Thyroid gland (tissue), 4 donors: ENCODE measurements at regions not wholly inside any gene's neighbourhood (a gene's known extent, or its start where the extent isn't known, plus 50 kb on each side); places are given as distances from the start of the nearest gene placed in this dataset.

Experiments
- DNase-seq, 2 donors: peaks; one replicate each; pipeline ENCODE4 v3.0.0-alpha.2; 2019
- H3K27ac ChIP-seq, 3 donors: fragments of 200-600 bp; sonication (generic); 1 replicate in 2 of 3; 2 replicates in 1 of 3; pipeline ENCODE4 v1.5.1; 2016 to 2019; ENCODE audit warnings: mild to moderate bottlenecking in 1 of 3, moderate library complexity in 1 of 3
- H3K27me3 ChIP-seq: fragments of 200-600 bp; sonication (generic); one replicate; pipeline ENCODE4 v1.5.1; 2019
- H3K36me3 ChIP-seq, 2 donors: fragments of 200-600 bp; sonication (generic); one replicate each; pipeline ENCODE4 v1.5.1; 2016 to 2019
- H3K4me1 ChIP-seq, 2 donors: fragments of 200-600 bp; sonication (generic); one replicate each; pipeline ENCODE4 v1.5.1; 2017 to 2019
- H3K4me3 ChIP-seq, 3 donors: fragments of 200-600 bp; sonication (generic); replicated peaks in 1 of 3; 1 replicate in 2 of 3; 2 replicates in 1 of 3; pipeline ENCODE4 v1.5.1; 2016; ENCODE audit warnings: mild to moderate bottlenecking in 1 of 3
- H3K9me3 ChIP-seq: fragments of 200-600 bp; sonication (generic); one replicate; pipeline ENCODE4 v1.5.1; 2017
- POLR2A ChIP-seq, 2 donors: fragments of 450-650 bp; IDR thresholded peaks; one replicate each; pipeline ENCODE4 v1.6.1; 2017; ENCODE audit warnings: antibody characterized with exemption in 2 of 2, mild to moderate bottlenecking in 2 of 2, moderate library complexity in 1 of 2
- WGBS, 2 donors: methylation state at CpG; one replicate each; pipeline ENCODE4 v1.1.5; 2017; 5-methylcytosine and 5-hydroxymethylcytosine counted together
- intact Hi-C: fragments of 100-400 bp; cut with DNase I; formaldehyde crosslinking; loops from one replicate; pipeline ENCODE4 v1.15.1; 2023
- TF ChIP-seq, protein P1 (sequence below), 6 experiments: fragments of 200-600 bp in 3 of 6; fragments of 450-650 bp in 3 of 6; sonication (generic) in 3 of 6; IDR thresholded peaks; one replicate each; pipeline ENCODE4 v1.5.1; 2016 to 2019; ENCODE audit warnings: antibody characterized with exemption in 6 of 6, mild to moderate bottlenecking in 2 of 6, inconsistent platforms in 1 of 6, moderate library complexity in 1 of 6

DNA sequence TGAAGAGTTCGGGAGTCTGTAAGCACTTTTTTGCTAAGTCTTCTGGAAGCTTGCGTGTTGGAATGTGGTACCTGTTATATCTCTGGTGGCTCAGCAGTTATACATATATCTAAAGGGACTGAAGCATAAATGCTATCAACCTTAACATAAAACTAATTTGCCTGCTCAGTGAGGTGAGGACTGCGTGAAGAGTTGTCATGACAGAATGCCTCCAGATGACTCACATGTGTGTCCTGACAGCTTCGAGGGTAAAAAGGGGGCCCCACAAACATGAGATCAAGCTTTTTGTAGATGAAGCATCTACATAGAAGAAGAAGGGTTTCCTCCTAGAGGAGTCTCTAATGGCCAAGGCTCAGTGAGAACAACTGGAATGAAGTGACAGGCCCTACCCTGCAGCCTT is 88.8 kb upstream of the C3orf80 start:
- H3K9me3 ChIP-seq: no peaks in the 10 kb centered on the region
- intact Hi-C loops: no loop called here

DNA sequence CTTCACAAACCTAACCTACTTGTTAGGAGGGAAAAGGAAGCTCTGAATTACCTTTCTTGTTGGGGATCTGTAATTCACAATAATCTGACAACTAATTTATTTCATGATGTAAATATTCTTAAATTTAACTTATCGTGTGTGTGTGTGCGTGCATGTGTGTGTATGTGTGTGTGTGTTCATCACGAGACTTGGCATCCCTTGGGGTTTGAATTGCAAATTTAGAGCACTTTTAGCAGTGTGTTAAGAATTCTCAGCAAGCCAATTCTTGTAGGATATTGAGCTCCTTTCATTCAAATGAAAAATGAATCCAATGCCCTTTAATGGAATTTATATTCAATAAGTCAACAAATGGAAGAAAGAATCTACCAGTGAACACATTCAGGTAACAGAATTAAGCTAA is 85.9 kb upstream of the C3orf80 start:
- Histone ChIP-seq H3K36me3 (no peaks in the 10 kb centered on the region), H3K4me3 (no peak overlapping the region), H3K9me3 (no peaks in the 10 kb centered on the region), H3K27ac (no peak overlapping the region), H3K27me3 (no peaks in the 10 kb centered on the region), H3K4me1 (no peaks in the 10 kb centered on the region)
- no peak for DNase-seq
- WGBS, 2 donors: 82 to 90% methylated on average over 3 of the region's 3 CpGs
- intact Hi-C loops: no loop called here
- TF ChIP-seq, protein P1, sequence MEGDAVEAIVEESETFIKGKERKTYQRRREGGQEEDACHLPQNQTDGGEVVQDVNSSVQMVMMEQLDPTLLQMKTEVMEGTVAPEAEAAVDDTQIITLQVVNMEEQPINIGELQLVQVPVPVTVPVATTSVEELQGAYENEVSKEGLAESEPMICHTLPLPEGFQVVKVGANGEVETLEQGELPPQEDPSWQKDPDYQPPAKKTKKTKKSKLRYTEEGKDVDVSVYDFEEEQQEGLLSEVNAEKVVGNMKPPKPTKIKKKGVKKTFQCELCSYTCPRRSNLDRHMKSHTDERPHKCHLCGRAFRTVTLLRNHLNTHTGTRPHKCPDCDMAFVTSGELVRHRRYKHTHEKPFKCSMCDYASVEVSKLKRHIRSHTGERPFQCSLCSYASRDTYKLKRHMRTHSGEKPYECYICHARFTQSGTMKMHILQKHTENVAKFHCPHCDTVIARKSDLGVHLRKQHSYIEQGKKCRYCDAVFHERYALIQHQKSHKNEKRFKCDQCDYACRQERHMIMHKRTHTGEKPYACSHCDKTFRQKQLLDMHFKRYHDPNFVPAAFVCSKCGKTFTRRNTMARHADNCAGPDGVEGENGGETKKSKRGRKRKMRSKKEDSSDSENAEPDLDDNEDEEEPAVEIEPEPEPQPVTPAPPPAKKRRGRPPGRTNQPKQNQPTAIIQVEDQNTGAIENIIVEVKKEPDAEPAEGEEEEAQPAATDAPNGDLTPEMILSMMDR (IDR thresholded peaks at IDR 0.05): no peak
- TF ChIP-seq POLR2A (IDR thresholded peaks at IDR 0.05): no peak

More for the DNA sequence above, 88.8 kb upstream of the C3orf80 start:
- no peak overlapping the region for H3K27ac ChIP-seq
- 92 to 94% methylated on average over 4 of the region's 4 CpGs for WGBS, 2 donors
- no peaks in the 10 kb centered on the region for H3K27me3 ChIP-seq
- H3K4me3 ChIP-seq: no peak overlapping the region
- H3K36me3 ChIP-seq: no peaks in the 10 kb centered on the region
- H3K4me1 ChIP-seq: no peaks in the 10 kb centered on the region
- TF ChIP-seq, protein P1 (IDR thresholded peaks at IDR 0.05): no peak
- TF ChIP-seq POLR2A (IDR thresholded peaks at IDR 0.05): no peak
- no peak for DNase-seq

DNA sequence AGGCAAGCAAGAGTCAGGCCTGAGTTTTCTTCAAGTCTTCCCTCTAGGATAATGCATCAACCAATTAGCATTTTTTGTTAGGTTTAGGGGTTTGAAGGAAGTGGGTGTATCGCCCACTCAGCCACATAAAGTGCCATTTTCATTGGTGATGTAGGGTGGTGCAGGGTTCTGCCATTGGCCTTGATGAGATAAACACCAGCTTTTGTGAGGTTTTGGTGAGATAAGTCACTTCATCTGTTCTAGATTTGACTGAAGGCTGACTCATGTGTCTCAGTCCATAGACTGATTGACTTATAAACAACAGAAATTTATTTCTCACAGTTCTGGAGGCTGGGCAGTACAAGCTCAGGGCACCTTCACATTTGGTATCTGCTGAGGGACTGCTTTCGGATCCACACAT is 84.5 kb upstream of the C3orf80 start:
- H3K36me3 ChIP-seq: no peaks in the 10 kb centered on the region
- TF ChIP-seq, protein P1 (IDR thresholded peaks at IDR 0.05): no peak
- no peak for TF ChIP-seq POLR2A (IDR thresholded peaks at IDR 0.05)
- H3K27ac ChIP-seq: no peak overlapping the region
- no peak for DNase-seq
- no peaks in the 10 kb centered on the region for H3K9me3 ChIP-seq
- H3K4me3 ChIP-seq: no peak overlapping the region
- intact Hi-C loops: no loop called here
- WGBS, 2 donors: 87 to 96% methylated on average over 2 of the region's 2 CpGs
- no peaks in the 10 kb centered on the region for H3K27me3 ChIP-seq
- no peaks in the 10 kb centered on the region for H3K4me1 ChIP-seq

DNA sequence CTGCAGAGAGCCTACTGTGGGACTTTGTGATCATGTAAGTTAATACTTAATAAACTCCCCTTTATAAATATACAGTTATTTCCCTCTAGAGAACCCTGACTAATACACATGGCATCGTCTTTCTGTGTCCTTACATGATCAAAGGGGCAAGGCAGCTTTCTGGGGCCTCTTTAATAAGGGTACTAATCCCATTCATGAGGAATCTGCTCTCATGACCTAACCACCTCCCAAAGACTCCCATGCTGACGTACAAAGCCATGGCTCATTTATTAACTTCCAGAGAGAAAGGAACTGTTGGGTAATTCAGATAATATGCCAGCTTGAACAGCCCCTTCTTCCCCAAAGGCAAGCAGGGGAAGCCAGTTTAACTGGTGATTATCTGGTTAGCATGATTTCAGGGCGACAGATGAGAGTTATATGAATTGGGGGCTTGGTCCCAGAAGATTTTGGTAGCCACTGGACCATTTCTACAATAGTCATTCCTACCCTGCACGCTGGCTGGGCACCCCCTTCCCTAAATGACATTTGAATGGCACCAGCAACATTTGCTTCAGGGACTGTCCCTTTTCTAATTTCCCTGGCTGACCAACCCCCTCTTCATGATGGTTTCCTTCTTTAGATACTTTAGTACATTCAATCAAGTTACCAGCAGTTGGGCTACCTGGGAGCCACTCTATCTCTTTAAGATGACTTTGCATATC is 83.6 kb upstream of the C3orf80 start:
- H3K4me1 ChIP-seq: no peaks in the 10 kb centered on the region
- intact Hi-C loops: no loop called here
- 81 to 87% methylated on average over 4 of the region's 4 CpGs for WGBS, 2 donors

DNA sequence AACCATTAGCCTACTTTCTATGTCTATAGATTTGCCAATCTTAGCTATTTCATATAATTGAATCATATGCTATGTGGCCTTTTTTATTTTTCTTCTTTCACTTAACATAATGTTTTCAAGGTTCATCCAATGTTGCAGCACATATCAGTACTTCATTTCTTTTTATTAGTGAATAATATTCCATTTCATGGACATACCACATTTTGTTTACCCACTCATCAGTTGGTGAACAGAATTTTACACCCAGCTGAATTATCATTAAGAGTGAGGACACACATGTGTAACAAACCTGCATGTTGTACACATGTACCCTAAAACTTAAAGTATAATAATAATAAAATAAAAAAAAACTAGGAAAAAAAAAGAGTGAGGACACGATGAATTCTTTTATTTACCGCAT is 81.7 kb upstream of the C3orf80 start:
- no peaks in the 10 kb centered on the region for H3K27me3 ChIP-seq
- no peaks in the 10 kb centered on the region for H3K36me3 ChIP-seq
- TF ChIP-seq, protein P1 (IDR thresholded peaks at IDR 0.05): no peak
- no peak for TF ChIP-seq POLR2A (IDR thresholded peaks at IDR 0.05)
- no peaks in the 10 kb centered on the region for H3K4me1 ChIP-seq
- no peak for DNase-seq
- WGBS, 2 donors: 96 to 97% methylated on average over 2 of the region's 2 CpGs
- no peak overlapping the region for H3K4me3 ChIP-seq
- no peak overlapping the region for H3K27ac ChIP-seq
- intact Hi-C loops: no loop called here
- H3K9me3 ChIP-seq: no peaks in the 10 kb centered on the region

More for the DNA sequence above, 83.6 kb upstream of the C3orf80 start:
- H3K27me3 ChIP-seq: no peaks in the 10 kb centered on the region
- H3K4me3 ChIP-seq: no peak overlapping the region
- no peak overlapping the region for H3K27ac ChIP-seq
- no peak for DNase-seq
- no peaks in the 10 kb centered on the region for H3K9me3 ChIP-seq
- no peaks in the 10 kb centered on the region for H3K36me3 ChIP-seq
- no peak for TF ChIP-seq POLR2A (IDR thresholded peaks at IDR 0.05)
- TF ChIP-seq, protein P1 (IDR thresholded peaks at IDR 0.05): no peak
